ENCODE measurements at regions not wholly inside any gene's neighbourhood (a gene's known extent, or its start where the extent isn't known, plus 50 kb on each side); places are given as distances from the start of the nearest gene placed in this dataset.
A peak's percentile ranks its signal among the peaks of the same experiment; 100 is the strongest.

DNA sequence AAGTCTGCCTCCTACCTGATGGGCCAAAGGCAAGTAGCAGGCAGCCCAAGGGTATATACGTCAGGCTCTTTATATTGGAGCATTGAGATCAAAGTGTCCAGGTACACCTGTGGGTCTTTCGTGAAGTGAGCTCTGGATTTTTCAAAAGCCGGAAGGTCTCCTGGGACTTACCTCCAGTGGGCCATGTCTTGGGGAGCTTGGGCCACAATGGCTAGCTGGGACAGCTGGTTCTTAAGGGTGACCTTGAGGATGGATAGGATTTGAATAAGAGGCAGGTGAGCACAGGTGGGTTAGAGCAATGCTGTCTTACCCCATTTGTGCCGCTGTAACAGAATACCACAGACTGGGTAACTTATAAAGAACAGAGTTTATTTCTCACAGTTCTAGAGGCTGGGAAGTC, 153.4 kb downstream of the CDC5L start:
- H3K9me3 ChIP-seq (ENCODE audit: low read depth): no peaks in the 10 kb centered on the region
- no peaks in the 10 kb centered on the region for H4K20me1 ChIP-seq (ENCODE audit: insufficient read depth)
- H3K4me2 ChIP-seq (ENCODE audit: unreplicated experiment): no peak overlapping the region
- WGBS, 2 experiments (ENCODE audit: low coverage in 1 of 2, low lambda C conversion rate in 2 of 2, missing lambda C conversion rate in 2 of 2): 98% methylated on average over 4 of the region's 4 CpGs
- H3K79me2 ChIP-seq (ENCODE audit: insufficient read depth): no peaks in the 10 kb centered on the region
- H3K9ac ChIP-seq: no peak overlapping the region
- no peaks in the 10 kb centered on the region for H3K27me3 ChIP-seq (replicated peaks; ENCODE audit: insufficient read depth)
- in situ Hi-C loops (cut with MboI): no loop called here
- no peaks in the 10 kb centered on the region for H3K36me3 ChIP-seq (ENCODE audit: low read depth)
- no peaks in the 10 kb centered on the region for H3F3A ChIP-seq (ENCODE audit: insufficient read depth)
- TF ChIP-seq EZH2 (IDR thresholded peaks at IDR 0.05; ENCODE audit: insufficient read depth, poor library complexity, severe bottlenecking) (no peak), EZH2phosphoT487 (IDR thresholded peaks at IDR 0.05; ENCODE audit: insufficient read depth, low read depth) (no peak)
- no peak overlapping the region for H2AFZ ChIP-seq
- no peak overlapping the region for H3K4me3 ChIP-seq
- H3K9me2 ChIP-seq (ENCODE audit: insufficient read depth): 0 out of 2 replicates have a peak, but pooled peaks cover 3% of the 10 kb centered on the region
- DNase-seq: no peak
- H3K4me1 ChIP-seq (ENCODE audit: insufficient read depth): peaks cover 10% of the 10 kb centered on the region; the same call in 1 of the 2 replicates
- no peak overlapping the region for H3K27ac ChIP-seq

DNA sequence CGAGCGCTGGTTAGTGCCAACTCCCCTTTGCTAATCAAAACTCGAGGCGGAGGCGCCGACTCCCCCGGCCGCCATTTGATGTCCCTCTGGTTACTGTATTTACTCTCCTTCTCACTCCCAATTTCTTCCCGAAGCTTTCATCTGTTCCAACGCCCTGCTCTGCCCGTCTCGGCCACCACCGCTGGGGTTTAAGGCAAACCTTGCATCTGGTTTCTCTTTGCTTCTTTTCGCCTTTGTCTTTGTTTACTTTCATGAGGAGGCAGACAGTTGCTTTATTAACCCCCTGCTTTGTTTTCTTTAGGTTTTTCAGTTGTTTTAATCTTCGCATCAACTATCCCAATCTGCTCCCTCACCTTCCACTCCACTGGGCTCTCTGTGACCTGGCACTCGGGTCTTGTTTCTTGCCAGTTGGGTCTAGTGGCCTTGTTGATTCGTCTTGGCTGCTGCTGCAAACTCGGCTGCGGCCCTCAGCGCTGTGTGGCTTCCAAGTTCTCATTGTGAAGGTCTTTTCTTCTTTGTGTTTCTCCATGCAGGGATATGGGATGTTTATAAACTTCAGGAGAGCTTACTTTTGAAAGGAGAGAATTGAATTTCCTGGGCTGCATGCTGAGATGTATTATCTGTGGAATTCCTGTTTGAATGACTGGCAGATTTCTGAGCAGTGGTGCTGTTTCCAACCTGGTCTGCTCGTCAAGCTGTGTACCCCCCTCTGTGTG, 155.1 kb downstream of the CDC5L start:
- Histone ChIP-seq H3K9me3 (ENCODE audit: low read depth) (no peaks in the 10 kb centered on the region), H3K9me2 (ENCODE audit: insufficient read depth) (0 out of 2 replicates have a peak, but pooled peaks cover 3% of the 10 kb centered on the region), H3K4me1 (ENCODE audit: insufficient read depth) (peaks cover 10% of the 10 kb centered on the region; the same call in 1 of the 2 replicates), H3K79me2 (ENCODE audit: insufficient read depth) (no peaks in the 10 kb centered on the region), H3K27me3 (replicated peaks; ENCODE audit: insufficient read depth) (no peaks in the 10 kb centered on the region), H3F3A (ENCODE audit: insufficient read depth) (no peaks in the 10 kb centered on the region), H2AFZ (peak overlapping the region; percentile 80), H3K27ac (no peak overlapping the region), H3K36me3 (ENCODE audit: low read depth) (no peaks in the 10 kb centered on the region), H3K4me3 (peak overlapping the region; percentile 51), H4K20me1 (ENCODE audit: insufficient read depth) (no peaks in the 10 kb centered on the region), H3K4me2 (ENCODE audit: unreplicated experiment) (peak overlapping the region; percentile 73), H3K9ac (peak overlapping the region; percentile 59)
- in situ Hi-C loops (cut with MboI): no loop called here
- 10 to 12% methylated on average over 21 of the region's 21 CpGs for WGBS, 2 experiments (ENCODE audit: low coverage in 1 of 2, low lambda C conversion rate in 2 of 2, missing lambda C conversion rate in 2 of 2)
- peak; percentile 50 for DNase-seq
- TF ChIP-seq EZH2phosphoT487 (IDR thresholded peaks at IDR 0.05; ENCODE audit: insufficient read depth, low read depth) (no peak), EZH2 (IDR thresholded peaks at IDR 0.05; ENCODE audit: insufficient read depth, poor library complexity, severe bottlenecking) (no peak)

DNA sequence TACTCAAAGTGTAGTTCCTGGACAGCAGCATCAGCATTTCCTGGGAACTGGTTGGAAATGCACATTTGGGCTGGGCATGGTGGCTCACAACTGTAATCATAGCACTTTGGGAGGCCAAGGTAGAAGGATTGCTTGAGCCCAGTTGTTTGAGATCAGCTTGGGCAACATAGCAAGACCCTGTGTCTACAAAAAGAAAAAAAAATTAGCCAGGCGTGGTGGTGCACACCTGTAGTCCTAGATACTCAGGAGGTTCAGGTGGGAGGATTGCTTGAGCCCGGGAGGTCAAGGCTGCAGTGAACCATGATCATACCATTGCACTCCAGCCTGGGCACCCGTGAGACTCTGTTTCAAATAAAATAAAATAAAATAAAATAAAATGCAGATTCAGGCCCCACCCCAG, 156.2 kb downstream of the CDC5L start:
- Histone ChIP-seq H3F3A (ENCODE audit: insufficient read depth) (no peaks in the 10 kb centered on the region), H2AFZ (no peak overlapping the region), H3K27ac (no peak overlapping the region), H3K79me2 (ENCODE audit: insufficient read depth) (no peaks in the 10 kb centered on the region), H3K9me3 (ENCODE audit: low read depth) (no peaks in the 10 kb centered on the region), H3K9ac (no peak overlapping the region), H3K27me3 (replicated peaks; ENCODE audit: insufficient read depth) (no peaks in the 10 kb centered on the region), H3K4me2 (ENCODE audit: unreplicated experiment) (no peak overlapping the region), H3K4me1 (ENCODE audit: insufficient read depth) (peaks cover 10% of the 10 kb centered on the region; the same call in 1 of the 2 replicates), H3K36me3 (ENCODE audit: low read depth) (no peaks in the 10 kb centered on the region), H3K9me2 (ENCODE audit: insufficient read depth) (0 out of 2 replicates have a peak, but pooled peaks cover 3% of the 10 kb centered on the region), H4K20me1 (ENCODE audit: insufficient read depth) (no peaks in the 10 kb centered on the region), H3K4me3 (no peak overlapping the region)
- TF ChIP-seq EZH2phosphoT487 (IDR thresholded peaks at IDR 0.05; ENCODE audit: insufficient read depth, low read depth): no peak
- TF ChIP-seq EZH2 (IDR thresholded peaks at IDR 0.05; ENCODE audit: insufficient read depth, poor library complexity, severe bottlenecking): no peak
- in situ Hi-C loops (cut with MboI): no loop called here
- DNase-seq: no peak
- WGBS, 2 experiments (ENCODE audit: low coverage in 1 of 2, low lambda C conversion rate in 2 of 2, missing lambda C conversion rate in 2 of 2): 96 to 97% methylated on average over 3 of the region's 3 CpGs

GRCh38 chr6:44545224-44545623, 157.7 kb downstream of the CDC5L start:
- H3K4me2 ChIP-seq (ENCODE audit: unreplicated experiment): no peak overlapping the region
- H3K9me3 ChIP-seq (ENCODE audit: low read depth): no peaks in the 10 kb centered on the region
- H3K36me3 ChIP-seq (ENCODE audit: low read depth): no peaks in the 10 kb centered on the region
- H3F3A ChIP-seq (ENCODE audit: insufficient read depth): no peaks in the 10 kb centered on the region
- in situ Hi-C loops (cut with MboI): no loop called here
- no peaks in the 10 kb centered on the region for H3K79me2 ChIP-seq (ENCODE audit: insufficient read depth)
- H3K27ac ChIP-seq: no peak overlapping the region
- H4K20me1 ChIP-seq (ENCODE audit: insufficient read depth): no peaks in the 10 kb centered on the region
- H3K27me3 ChIP-seq (replicated peaks; ENCODE audit: insufficient read depth): no peaks in the 10 kb centered on the region
- H3K9me2 ChIP-seq (ENCODE audit: insufficient read depth): no peaks in the 10 kb centered on the region
- H2AFZ ChIP-seq: no peak overlapping the region
- no peak overlapping the region for H3K9ac ChIP-seq
- TF ChIP-seq EZH2 (IDR thresholded peaks at IDR 0.05; ENCODE audit: insufficient read depth, poor library complexity, severe bottlenecking) (no peak), EZH2phosphoT487 (IDR thresholded peaks at IDR 0.05; ENCODE audit: insufficient read depth, low read depth) (no peak)
- 81 to 100% methylated on average over 1 of the region's 1 CpG for WGBS, 2 experiments (ENCODE audit: low coverage in 1 of 2, low lambda C conversion rate in 2 of 2, missing lambda C conversion rate in 2 of 2)
- H3K4me3 ChIP-seq: no peak overlapping the region
- H3K4me1 ChIP-seq (ENCODE audit: insufficient read depth): peaks cover 10% of the 10 kb centered on the region; the same call in 1 of the 2 replicates
- no peak for DNase-seq

All from GM23248 (cell line).